GM18505 (cell line): ENCODE measurements at regions not wholly inside any gene's neighbourhood (a gene's known extent, or its start where the extent isn't known, plus 50 kb on each side); places are given as distances from the start of the nearest gene placed in this dataset.

Source experiments
- ATAC-seq: cut with Tn5 transposase; IDR thresholded peaks from one replicate; pipeline ENCODE4 v1.9.1; 2021; ENCODE audit not compliant: unreplicated experiment
- POLR2A ChIP-seq: IDR thresholded peaks from 4 replicates; pipeline ENCODE4 v1.6.1; 2011; ENCODE audit warnings: borderline replicate concordance; ENCODE audit not compliant: insufficient read depth, insufficient read length; ENCODE audit errors: extremely low read depth

DNA sequence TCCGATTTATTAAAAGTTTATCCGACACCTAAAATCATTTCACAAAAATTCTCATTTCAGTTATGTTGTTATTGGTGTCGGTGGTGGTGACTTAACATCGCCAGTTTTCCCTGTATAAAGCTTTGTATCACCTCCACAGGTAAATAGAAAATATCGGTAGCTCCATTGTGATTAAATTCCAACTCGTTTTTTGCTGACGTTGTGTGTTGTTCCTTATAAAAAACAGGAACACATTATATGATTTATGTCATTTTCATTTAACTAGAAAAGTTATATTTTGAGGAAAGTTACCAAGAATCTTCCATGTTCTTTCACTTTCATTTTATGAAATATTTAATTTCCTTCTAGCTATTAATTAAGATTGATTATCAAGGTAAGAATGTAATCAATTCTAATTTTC is 635.9 kb downstream of the CDH18 start:
- no peak for TF ChIP-seq POLR2A

DNA sequence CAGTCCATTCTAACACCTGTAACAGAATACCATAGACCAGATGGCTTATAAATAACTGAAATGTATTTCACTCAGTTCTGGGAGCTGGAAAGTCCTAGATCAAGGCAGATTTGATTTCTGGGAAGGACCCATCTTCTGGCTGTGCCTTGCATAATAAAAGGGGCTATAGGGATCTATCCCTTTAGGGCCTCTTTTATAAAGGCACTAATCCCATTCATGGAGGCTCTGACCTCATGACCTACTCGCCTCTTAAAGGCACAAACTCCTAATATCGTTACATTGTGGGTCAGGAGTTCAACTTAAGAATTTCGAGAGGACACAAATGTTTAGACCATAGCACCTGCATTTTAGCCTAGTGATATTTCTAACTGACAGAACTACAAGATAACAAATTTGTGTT is 619.0 kb downstream of the CDH18 start:
- no peak for TF ChIP-seq POLR2A
- ATAC-seq = no peak

More for the DNA sequence above, 635.9 kb downstream of the CDH18 start:
- no peak for ATAC-seq

DNA sequence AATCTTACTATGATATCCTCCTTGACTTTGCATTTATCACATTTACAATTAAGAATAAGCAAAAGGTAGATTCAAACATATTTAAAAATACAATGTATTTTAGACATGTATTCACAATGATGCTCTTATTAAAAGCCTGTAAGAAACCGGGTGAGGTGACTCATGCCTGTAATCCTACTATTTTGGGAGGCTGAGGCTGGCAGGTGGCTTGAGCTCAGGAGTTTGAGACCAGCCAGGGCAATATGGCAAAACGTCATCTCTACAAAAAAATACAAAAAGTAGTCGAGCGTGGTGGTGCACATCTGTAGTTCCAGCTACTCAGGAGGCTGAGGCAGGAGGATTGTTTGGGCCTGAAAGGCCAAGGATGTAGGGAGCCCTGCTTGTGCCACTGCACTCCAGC is 618.4 kb downstream of the CDH18 start:
- no peak for ATAC-seq
- TF ChIP-seq POLR2A = no peak

DNA sequence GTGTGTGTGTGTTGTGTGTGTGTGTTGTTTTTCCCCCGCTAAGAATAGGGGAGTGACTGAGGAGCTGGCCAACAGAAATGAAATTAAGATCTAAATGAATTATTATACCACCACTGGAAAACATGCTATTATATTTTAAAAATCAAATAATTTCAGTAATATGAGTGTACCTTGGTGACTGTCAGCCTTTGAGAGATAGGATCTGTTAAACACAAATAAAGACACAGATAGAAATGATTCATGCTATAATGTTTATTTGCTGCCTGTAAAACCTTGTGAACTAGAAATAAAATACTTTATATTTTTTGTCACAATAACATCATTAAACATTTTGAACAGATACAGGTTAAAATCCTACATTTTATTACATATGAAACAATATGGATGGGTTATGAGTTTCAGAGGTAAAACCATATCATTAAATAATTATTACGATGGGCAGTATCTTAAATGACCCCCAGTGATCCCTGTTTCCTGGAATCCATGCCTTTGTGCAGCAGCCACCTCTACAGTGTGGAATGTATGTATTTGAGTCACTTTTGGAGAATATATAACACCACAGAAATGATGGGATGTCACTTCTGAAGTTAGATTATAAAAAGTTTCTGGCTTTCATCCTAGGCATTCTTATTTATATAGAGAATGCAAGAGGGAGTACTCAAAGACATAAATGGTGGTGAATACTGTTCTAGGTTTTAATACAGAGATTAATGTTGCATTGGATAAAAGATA is 617.2 kb downstream of the CDH18 start:
- no peak for ATAC-seq
- TF ChIP-seq POLR2A = no peak

DNA sequence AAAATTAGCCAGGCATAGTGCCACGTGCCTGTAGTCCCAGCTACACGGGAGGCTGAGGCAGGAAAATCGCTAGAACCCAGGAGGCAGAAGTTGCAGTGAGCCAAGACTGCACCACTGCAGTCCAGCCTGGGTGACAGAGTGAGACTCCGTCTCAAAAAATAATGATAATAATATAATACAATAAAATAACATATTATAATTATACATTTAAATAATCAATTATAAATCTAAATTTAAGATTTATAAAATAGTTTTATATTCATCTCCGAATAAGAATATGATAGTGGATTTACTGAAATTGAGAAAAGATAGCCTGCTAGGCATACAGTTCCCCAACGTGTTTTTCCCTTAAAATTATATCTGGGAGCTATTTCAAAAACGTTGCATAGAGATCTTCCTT is 599.6 kb downstream of the CDH18 start:
- no peak for ATAC-seq
- no peak for TF ChIP-seq POLR2A

DNA sequence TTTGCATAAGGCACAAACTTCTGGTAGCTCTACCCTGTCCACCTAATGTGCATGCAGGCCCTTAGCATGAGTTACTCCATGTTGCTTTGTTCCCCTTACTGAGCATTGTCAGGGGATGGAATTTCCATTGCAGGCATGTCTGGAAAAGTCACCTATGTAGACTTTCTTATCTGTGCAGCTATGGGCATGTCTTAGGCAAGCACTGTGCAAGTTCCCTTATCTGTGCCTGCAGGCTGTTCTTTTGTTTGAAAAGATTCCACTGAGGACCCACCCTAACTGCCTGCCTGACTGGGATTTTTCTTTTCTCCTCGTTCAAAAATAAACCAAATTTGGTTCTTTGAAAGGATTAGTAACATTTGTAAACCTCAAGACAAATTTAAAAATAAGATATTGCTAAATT is 587.0 kb downstream of the CDH18 start:
- ATAC-seq = no peak
- TF ChIP-seq POLR2A = no peak

DNA sequence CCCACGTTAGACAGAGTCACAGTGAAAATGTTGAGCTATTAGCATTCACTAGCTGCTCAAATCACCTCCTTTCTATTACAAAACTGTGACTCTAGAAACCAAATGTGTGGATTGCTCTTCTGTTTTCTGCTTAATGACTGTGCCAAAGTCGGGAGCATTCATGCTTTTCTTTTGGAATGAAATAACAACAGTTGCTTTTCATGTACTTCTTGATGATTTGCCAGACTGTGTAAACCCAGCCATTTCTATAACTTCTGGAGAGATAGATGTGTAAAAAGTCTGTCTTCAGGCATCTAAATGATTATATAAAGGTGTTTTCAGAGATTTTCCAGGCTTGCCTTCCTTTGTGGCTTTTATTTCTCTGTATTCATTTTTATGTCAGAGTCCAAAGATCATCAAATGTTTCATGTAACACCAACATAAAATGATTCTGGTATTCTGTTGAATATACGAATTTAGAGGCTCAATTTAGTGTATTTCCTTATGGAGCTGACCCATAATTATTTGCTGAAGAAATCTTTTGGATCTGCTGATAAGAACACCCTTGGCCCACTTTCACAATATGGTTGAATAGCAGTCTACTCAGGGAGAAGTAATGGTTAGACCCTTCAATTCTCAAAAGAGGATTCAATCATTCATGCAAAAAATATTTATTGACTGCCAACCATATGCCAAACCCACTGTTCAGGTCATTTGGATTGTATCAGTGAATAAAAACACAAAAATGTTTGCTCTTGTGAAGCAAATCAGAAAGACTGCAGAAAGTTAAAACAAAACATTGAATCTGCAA is 581.2 kb downstream of the CDH18 start:
- ATAC-seq = no peak
- no peak for TF ChIP-seq POLR2A

DNA sequence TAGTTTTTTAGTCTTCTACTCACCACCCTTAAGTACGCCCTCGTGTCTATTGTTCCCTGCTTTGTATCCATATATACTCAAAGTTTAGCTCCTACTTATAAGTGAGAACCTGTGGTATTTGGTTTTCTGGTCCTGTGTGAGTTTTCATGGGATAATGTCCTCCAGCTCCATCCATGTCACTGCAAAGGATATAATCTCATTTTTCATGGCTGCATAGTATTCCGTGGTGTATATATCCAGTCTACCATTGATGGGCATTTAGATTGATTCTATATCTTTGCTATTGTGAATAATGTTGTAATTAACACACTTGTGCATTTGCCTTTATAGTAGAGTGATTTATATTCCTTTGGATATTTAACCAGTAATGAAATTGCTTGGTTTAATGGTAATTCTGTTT is 579.9 kb downstream of the CDH18 start:
- TF ChIP-seq POLR2A = no peak
- ATAC-seq = no peak

DNA sequence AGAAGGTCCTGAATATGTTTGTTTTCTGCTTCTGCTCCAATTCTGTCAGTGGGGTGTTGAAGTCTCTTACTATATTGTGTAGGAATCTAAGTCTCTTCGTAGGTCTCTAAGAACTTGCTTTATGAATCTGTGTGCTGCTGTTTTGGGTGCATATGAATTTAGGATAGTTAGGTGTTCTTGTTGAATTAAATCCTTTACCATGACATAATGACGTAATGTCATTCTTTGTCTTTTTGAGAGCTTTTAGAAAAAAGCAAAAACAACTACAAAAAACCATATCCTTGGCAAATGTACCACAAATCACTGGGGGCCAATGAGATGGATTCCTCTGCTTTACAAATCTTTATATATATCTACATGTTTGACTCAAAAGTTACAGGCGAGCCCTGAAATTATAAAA is 576.1 kb downstream of the CDH18 start:
- no peak for ATAC-seq
- no peak for TF ChIP-seq POLR2A
